NCI-H524 treated with DMSO at 0.1 percent for 48 hours (cell line): ENCODE measurements at regions not wholly inside any gene's neighbourhood (a gene's known extent, or its start where the extent isn't known, plus 50 kb on each side); places are given as distances from the start of the nearest gene placed in this dataset.

Experiments used
- DNase-seq: peaks from one replicate; lab custom pipeline; 2025; lab: John Stamatoyannopoulos, UW

- no peak for DNase-seq
Observed at GRCh38 chr15:94177112-94177511, 54.2 kb upstream of the MCTP2 start.

- no peak for DNase-seq
Observed at GRCh38 chr15:94175420-94175819, 55.9 kb upstream of the MCTP2 start.

GRCh38 chr15:94174399-94174802, 57.0 kb upstream of the MCTP2 start:
- no peak for DNase-seq

DNA sequence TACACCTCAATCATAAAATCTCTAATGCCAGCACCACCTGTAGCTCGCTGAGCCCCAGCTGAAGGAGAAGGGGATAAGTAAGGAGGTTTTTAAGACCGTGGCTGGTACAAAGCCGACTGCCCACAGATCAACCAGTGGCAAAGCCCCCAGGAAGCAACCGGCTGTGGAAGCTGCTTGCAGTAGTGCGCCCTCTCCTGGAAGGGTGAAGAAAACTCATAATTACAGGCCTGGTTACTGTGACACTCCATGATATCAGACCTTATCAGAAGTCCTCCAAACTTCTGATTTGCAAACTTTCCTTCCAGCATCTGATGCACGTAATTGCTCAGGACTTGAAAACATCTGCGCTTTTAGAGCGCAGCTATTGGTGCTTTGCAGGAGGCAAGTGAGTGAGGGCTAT, 63.1 kb upstream of the MCTP2 start:
- DNase-seq: no peak

- DNase-seq: no peak
Observed at GRCh38 chr15:94164971-94165370, 66.4 kb upstream of the MCTP2 start.

GRCh38 chr15:94164202-94164807, 67.1 kb upstream of the MCTP2 start:
- DNase-seq: peak; percentile 15

DNA sequence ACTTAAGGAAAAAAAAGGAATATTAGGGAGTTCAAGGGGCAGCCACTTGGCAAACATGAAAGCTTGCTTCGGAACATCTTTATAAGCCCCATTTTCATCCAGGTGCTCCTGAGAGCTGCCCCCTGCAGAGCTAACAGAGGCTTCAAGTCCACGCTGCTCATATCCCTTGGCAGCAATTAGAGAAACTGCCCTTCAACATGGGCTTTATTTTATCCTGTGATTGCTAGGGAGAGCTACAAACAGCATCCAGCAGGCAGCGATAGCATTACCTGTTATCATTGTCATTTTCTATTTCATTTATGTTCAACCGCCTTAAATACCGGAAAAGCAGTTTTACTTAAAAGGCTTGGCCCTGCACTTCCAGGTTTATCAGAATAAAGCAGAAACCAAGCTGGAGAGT, 68.4 kb upstream of the MCTP2 start:
- no peak for DNase-seq

DNA sequence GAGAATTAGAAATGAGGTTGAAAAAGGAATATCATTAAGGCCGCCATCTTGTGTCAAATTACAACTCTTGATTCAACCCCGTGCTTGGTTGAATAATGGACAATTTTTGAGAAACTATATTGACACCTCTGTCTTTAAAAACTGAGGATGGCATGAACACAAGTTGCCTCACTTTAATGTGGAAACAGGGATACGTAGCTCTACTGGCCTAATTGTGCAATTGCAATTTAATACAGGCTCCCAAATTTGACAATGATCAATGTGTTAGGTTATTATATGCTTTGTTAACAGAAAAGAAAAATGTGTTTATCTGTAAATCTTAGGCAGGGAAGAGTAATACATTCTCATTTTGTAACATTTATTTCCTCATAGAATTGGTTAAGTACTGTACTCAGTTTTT, 77.1 kb upstream of the MCTP2 start:
- DNase-seq: no peak

GRCh38 chr15:94145046-94145445, 86.3 kb upstream of the MCTP2 start:
- DNase-seq: no peak

DNA sequence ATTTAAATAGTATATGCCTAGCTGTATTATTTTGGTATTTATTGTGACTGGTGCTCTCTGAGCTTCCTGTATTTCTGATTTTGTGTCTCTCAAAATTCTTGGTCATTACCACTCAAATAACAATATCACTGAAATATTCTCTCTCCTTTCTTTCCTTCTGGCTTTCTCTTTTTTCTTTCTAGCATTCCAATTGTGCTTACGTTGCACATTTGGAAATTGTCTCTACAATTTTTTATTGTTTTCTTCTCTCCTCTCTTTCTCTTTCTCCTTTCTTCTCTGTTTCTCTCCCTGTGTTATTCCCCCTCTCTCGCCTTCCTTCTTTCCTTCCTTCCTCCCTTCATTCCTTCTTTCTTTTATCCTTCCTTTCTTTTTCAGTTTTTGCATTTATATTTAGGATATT, 89.6 kb upstream of the MCTP2 start:
- no peak for DNase-seq

DNA sequence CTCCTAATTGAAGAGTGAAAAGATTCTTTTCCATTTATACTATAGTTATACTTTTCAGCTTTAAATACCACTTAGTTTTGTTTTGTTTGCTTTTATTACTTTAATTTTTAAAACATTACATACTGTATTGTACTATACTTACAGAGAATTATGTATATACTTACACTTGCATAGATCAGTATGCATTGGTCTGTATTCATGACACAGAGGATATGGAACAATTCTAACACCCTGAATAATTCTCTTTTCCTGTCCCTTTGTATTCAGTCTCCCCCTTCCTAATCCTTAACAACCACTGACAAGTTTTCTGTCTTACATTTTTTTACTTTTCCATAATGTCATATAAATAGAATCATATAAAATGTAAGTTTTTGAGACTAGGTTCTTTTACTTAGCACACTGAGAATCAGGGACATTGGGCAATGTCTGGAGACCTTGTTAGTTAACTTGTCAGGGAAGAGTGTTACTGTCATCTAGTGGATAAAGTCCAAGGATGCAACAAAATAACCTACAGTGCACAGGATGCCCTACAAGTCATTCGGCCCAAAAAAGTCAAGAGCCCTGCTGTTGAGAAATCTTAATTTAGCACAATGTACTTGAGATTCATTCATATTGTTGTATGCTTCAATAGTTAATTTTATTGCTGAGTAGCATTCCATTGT, 95.7 kb upstream of the MCTP2 start:
- DNase-seq: no peak

- DNase-seq: no peak
Observed at GRCh38 chr15:94131875-94132274, 99.5 kb upstream of the MCTP2 start.

DNA sequence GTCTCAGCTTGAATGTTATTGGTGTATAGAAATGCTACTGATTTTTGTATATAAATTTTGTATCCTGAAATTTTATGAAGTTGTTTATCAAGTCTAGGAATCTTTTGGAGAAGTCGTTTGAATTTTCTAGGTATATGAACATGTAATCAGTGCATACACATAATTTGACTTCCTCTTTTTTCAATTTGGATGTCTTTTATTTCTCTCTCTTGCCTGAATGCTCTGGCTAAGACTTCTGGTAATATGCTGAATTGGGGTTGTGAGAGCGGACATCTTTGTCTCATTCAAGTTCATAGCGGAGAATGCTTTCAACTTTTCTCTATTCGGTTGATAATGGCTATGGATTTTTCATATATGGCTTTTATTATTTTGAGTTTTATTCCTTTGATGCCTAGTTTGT, 100.9 kb upstream of the MCTP2 start:
- no peak for DNase-seq

DNA sequence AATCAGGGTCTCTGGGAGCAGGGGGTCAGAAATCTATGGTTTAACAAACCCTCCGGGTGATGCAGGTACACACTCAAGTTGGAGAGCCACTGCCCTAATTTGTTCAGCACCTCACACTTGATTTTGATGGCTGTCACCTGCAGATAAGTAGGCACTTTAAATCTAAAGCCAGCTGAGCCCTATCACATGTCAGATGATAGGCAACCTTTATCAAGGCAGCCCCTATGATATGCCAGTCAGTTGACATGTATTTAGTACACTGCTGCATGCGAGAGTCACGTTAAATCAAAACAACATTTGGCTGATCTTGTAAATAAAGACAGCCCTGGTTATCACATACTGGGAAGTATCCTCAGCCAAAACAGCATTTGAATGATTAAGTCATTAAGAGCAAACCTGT, 104.4 kb upstream of the MCTP2 start:
- DNase-seq: no peak

DNA sequence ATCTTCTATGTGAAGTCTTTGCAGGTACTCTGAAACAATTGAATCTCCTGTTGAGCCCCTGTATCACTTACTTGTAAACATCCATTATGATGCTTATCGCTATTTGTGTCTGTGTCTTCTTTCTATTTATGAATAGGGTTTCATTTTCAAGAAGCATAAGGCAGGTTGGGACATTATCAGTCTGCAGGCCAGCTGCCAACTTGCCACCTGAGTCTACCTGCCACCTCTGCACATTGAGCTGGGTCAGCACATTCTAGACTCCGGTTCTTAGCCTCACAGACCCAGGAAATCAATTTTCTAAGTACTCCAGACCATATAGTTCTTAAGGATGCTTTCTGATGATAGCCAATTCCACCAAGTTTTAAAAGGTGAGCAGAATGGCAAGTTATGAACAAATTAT, 105.7 kb upstream of the MCTP2 start:
- no peak for DNase-seq

DNA sequence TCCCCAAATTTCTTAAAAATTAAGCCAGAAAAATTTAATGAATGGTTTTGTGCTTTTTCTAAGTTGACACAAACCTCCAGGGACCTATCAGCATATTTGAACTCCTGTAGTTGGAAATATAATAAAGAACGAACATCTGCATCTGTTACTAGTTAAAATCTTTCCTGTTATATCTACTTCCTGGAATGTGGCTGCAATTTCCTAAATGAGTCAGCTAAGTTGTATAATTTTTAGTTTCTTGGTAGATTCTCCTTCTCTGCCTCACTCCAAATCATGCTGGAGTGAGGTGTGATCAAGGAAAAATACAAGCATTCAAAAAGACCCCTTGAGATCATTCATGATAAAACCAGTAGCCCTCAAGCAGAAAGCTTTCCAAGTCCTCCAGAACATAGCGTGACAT, 106.2 kb upstream of the MCTP2 start:
- DNase-seq: no peak

GRCh38 chr15:94122516-94122915, 108.8 kb upstream of the MCTP2 start:
- no peak for DNase-seq

DNA sequence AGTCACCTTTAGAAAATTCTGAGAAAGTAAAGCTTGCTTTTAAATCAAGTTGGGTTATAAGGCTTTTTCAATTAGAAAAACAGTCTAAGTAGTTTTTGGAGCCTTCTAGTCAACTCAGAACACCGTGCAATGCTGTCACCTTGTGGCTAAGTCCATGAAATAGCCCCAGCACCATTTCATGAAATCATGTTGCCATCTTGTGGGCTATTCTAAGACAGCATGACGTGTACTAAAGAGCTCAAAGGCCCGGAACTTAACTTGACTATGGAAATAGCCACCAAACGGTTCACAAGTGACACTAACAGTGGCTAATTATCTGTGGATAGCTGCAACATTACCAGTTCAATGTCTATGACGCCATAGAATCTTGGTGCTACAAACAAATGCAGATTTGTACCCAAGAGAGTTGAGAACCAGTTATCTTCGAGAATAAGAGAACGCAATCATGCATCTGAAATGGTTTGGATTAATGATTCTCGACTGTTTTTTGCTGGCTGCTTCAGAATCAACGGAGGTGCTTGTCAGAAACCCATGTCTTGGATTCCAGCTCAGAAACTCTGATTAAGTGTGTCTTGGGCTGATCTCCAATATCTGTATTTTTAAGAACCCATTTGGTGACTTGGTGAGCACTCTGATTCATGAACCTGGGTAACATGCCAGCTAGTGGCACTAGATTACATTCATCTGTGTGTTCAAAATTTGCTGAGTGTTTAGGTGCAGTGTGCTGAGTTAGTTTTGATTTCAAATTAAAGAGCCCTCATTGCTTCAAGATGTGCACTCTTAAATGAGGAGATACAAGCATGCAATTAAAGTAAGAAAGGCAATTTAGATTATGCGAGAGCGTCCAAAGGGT, 111.2 kb upstream of the MCTP2 start:
- DNase-seq: peak; percentile 70

GRCh38 chr15:94119298-94119811, 112.0 kb upstream of the MCTP2 start:
- no peak for DNase-seq

DNA sequence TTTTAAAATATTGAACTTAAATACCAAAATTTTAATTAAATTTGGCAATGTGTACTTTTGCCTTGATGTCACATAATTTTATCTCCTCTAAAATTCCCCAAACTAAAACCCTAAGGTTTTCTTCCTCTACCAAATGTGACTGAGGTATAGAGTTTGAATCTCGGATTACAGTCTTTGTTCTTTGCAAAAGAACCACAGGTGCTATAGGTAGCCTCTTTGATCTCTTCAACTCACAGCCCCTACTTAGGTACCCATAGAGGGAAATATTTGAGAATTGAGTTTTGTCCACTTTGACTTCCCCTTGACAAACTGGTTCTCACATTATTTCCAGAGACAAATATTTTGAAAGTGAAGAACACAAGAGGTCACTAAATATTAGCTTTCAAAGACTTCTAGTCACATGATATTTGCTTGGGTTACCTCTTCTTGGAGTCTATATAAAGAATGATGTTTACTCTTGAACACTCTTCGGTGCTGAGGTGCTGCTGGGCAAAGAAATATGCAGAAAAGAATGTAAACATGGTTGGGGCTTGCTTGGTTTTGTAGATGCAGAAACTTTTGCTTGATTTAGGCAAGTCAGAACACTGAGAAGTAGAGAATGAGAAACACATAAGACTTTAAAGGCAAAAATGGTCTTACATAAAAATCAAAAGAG, 120.8 kb upstream of the MCTP2 start:
- DNase-seq: no peak

- no peak for DNase-seq
Observed at GRCh38 chr15:94107652-94108051, 123.7 kb upstream of the MCTP2 start.

- no peak for DNase-seq
Observed at GRCh38 chr15:94105760-94106159, 125.6 kb upstream of the MCTP2 start.

- no peak for DNase-seq
Observed at GRCh38 chr15:94100863-94101262, 130.5 kb upstream of the MCTP2 start.
